Esophagus muscularis mucosa (tissue), 4 donors: ENCODE measurements at regions not wholly inside any gene's neighbourhood (a gene's known extent, or its start where the extent isn't known, plus 50 kb on each side); places are given as distances from the start of the nearest gene placed in this dataset.

Source experiments
- DNase-seq: peaks from one replicate; pipeline ENCODE4 v3.0.0-alpha.2; 2017; ENCODE audit errors: extremely low spot score
- H3K27ac ChIP-seq, 4 donors: fragments of 200-600 bp; sonication (generic); replicated peaks in 1 of 4; 1 replicate in 3 of 4; 2 replicates in 1 of 4; pipeline ENCODE4 v1.5.1; 2016 to 2019; ENCODE audit warnings: mild to moderate bottlenecking in 1 of 4
- H3K27me3 ChIP-seq, 4 donors: fragments of 200-600 bp; sonication (generic); one replicate each; pipeline versions ENCODE4 v1.5.1 to v1.6.0; 2016 to 2019
- H3K36me3 ChIP-seq, 4 donors: fragments of 200-600 bp; sonication (generic); one replicate each; pipeline ENCODE4 v1.5.1; 2016 to 2019
- H3K4me1 ChIP-seq, 4 donors: fragments of 200-600 bp; sonication (generic); one replicate each; pipeline ENCODE4 v1.5.1; 2016 to 2019
- H3K4me3 ChIP-seq, 4 donors: fragments of 200-600 bp; sonication (generic); 1 replicate in 2 of 4; 2 replicates in 2 of 4; pipeline ENCODE4 v1.5.1; 2016 to 2019; ENCODE audit warnings: mild to moderate bottlenecking in 4 of 4, moderate library complexity in 1 of 4
- H3K9me3 ChIP-seq, 4 donors: fragments of 200-600 bp; sonication (generic); 1 replicate in 3 of 4; 2 replicates in 1 of 4; pipeline ENCODE4 v1.5.1; 2016 to 2019
- EP300 ChIP-seq: sonication (generic); formaldehyde crosslinking; IDR thresholded peaks from one replicate; pipeline ENCODE4 v1.6.1; 2017; ENCODE audit warnings: antibody characterized with exemption
- POLR2A ChIP-seq: fragments of 450-650 bp; IDR thresholded peaks from one replicate; pipeline ENCODE4 v1.6.1; 2017; ENCODE audit warnings: antibody characterized with exemption, moderate library complexity, mild to moderate bottlenecking, low read depth
- POLR2AphosphoS5 ChIP-seq, 2 donors: sonication (generic); formaldehyde crosslinking; IDR thresholded peaks; one replicate each; pipeline ENCODE4 v1.6.1; 2017; ENCODE audit warnings: antibody characterized with exemption in 2 of 2
- WGBS: methylation state at CpG from one replicate; pipeline ENCODE4 v1.1.5; 2018; 5-methylcytosine and 5-hydroxymethylcytosine counted together
- intact Hi-C: fragments of 100-400 bp; cut with DNase I; formaldehyde crosslinking; loops from one replicate; pipeline ENCODE4 v1.15.1; 2023
- TF ChIP-seq, protein P1 (sequence below), 3 experiments: fragments of 200-600 bp in 2 of 3; fragments of 450-650 bp in 1 of 3; sonication (generic) in 2 of 3; IDR thresholded peaks; one replicate each; pipeline ENCODE4 v1.5.1; 2017 to 2019; ENCODE audit warnings: antibody characterized with exemption in 3 of 3, mild to moderate bottlenecking in 2 of 3, moderate library complexity in 1 of 3

DNA sequence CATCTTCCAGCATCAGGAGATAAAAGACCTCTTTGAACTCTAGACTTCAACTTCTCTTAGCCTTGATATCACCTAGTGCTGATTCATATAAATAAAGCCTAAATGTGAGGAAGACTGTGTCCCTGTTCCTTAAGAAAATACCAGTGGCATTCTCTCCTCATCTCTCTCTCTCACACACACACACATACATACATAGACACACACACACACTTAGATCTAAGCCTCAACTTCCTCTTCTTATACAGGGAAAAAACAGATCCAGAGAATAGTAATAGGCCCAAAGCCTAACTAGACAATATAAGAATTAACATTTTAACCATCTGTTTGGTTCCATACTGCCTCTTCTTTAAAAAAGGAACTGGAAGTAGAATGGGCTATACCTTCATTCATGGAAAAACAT, 195.3 kb upstream of the NR4A3 start:
- intact Hi-C loops, result no loop called here
- no peaks in the 10 kb centered on the region for H3K4me1 ChIP-seq
- TF ChIP-seq POLR2AphosphoS5 (IDR thresholded peaks at IDR 0.05) (no peak), POLR2A (no peak), EP300 (no peak)
- TF ChIP-seq, protein P1, sequence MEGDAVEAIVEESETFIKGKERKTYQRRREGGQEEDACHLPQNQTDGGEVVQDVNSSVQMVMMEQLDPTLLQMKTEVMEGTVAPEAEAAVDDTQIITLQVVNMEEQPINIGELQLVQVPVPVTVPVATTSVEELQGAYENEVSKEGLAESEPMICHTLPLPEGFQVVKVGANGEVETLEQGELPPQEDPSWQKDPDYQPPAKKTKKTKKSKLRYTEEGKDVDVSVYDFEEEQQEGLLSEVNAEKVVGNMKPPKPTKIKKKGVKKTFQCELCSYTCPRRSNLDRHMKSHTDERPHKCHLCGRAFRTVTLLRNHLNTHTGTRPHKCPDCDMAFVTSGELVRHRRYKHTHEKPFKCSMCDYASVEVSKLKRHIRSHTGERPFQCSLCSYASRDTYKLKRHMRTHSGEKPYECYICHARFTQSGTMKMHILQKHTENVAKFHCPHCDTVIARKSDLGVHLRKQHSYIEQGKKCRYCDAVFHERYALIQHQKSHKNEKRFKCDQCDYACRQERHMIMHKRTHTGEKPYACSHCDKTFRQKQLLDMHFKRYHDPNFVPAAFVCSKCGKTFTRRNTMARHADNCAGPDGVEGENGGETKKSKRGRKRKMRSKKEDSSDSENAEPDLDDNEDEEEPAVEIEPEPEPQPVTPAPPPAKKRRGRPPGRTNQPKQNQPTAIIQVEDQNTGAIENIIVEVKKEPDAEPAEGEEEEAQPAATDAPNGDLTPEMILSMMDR (IDR thresholded peaks at IDR 0.05), result no peak

DNA sequence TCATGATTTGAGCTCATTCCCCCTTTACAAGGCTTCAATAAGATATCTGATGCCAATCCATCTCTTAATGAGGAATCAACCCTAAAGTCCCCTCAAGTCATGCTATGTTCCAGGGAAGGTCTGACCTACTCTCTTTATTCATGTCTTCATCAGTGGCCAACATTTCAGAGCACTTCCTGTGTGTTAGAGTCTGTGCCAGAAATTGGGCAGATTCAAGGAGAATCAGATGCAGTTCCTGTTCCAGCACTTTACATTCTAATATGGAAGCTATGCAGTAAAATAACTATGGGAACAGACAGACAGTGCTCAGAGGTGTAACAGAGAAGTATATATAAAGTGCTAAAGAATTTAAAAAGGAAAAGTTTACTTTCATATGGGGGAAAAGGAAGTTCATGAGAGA, 193.4 kb upstream of the NR4A3 start:
- no peaks in the 10 kb centered on the region for H3K4me1 ChIP-seq
- TF ChIP-seq, protein P1 (IDR thresholded peaks at IDR 0.05), result no peak
- TF ChIP-seq EP300 (no peak), POLR2A (no peak), POLR2AphosphoS5 (IDR thresholded peaks at IDR 0.05) (no peak)
- no peaks in the 10 kb centered on the region for H3K36me3 ChIP-seq
- no peak for DNase-seq
- intact Hi-C loops, result no loop called here
- H3K27me3 ChIP-seq, result no peaks in the 10 kb centered on the region
- no peaks in the 10 kb centered on the region for H3K9me3 ChIP-seq
- no peak overlapping the region for H3K27ac ChIP-seq
- H3K4me3 ChIP-seq, result no peak overlapping the region

More for the DNA sequence above, 195.3 kb upstream of the NR4A3 start:
- Histone ChIP-seq H3K4me3 (no peak overlapping the region), H3K36me3 (no peaks in the 10 kb centered on the region), H3K27me3 (no peaks in the 10 kb centered on the region), H3K9me3 (no peaks in the 10 kb centered on the region), H3K27ac (no peak overlapping the region)
- no peak for DNase-seq

DNA sequence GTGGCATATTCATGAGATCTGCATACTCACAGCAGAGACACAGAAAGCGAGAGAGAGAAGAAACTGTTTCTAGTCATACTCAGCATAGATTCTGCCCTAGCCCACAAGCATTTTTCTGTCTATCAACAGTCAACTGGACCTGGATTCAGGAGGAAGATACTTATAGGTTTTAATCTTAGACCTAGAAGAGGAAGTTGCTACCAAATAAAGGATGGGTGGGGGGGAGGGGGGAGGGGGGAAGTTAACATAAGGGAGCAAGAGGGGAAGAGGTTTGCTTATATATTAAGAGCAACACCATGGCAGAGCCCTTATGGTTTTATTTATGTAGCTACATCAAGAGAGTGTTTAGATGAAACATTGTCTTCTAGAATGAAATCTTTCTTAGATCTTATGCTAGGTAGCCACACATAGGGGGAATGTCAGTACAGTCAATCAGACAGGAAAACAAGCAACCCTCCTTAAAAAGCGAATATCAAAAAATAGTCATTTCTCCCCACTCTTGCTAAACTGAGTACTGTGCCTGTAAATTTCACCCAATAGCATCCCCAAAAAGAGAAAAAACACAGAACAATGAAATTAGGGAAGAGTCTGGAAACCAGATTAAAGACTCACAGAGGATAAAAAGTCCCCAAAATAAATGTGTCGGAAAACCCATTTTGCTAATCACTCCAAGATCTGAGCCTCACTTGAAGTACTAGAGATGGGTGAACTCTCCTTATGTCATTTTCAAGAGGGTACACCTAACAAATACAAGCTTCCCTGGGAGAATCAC, 192.7 kb upstream of the NR4A3 start:
- WGBS, result 89% methylated on average over 3 of the region's 3 CpGs
- TF ChIP-seq POLR2AphosphoS5 (IDR thresholded peaks at IDR 0.05) (no peak), POLR2A (no peak), EP300 (no peak)
- TF ChIP-seq, protein P1 (IDR thresholded peaks at IDR 0.05), result no peak
- intact Hi-C loops, result no loop called here

DNA sequence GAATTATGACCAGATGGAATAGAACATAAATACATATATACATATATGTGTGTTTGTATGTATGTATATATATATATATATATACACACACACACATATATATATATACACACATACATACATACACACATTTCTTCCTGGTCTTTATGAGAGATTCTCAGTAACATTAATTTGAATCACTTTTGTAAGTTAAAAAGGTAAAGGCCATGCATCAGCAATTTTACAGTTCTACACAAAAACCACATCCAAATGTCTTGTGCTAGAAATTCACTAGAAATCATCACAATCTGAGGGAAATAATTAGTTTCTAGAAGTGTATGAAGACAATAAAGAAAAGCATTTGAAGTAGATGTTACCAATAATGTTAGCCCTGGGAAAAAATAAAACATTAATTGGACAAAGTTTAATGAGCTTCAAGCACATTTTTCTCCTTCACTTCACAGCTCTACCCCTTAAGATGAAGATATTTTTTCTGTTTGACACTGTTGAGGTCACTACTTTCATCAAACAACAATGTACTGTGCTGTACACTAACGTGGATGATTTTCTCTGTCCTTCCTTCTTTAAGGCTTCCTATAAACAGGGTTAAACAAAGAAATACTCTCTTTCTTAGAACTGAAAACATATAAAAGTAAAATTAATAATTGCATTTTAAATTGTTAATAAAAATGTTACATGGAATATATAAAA, 189.2 kb upstream of the NR4A3 start:
- TF ChIP-seq EP300 (no peak), POLR2AphosphoS5 (IDR thresholded peaks at IDR 0.05) (no peak), POLR2A (no peak)
- TF ChIP-seq, protein P1 (IDR thresholded peaks at IDR 0.05), result no peak
- 65% methylated on average over 1 of the region's 1 CpG for WGBS
- no peak for DNase-seq
- Histone ChIP-seq H3K9me3 (no peaks in the 10 kb centered on the region), H3K36me3 (no peaks in the 10 kb centered on the region), H3K4me1 (no peaks in the 10 kb centered on the region), H3K27ac (no peak overlapping the region), H3K4me3 (no peak overlapping the region), H3K27me3 (no peaks in the 10 kb centered on the region)
- intact Hi-C loops, result no loop called here

More for the DNA sequence above, 192.7 kb upstream of the NR4A3 start:
- DNase-seq, result no peak
- H3K4me1 ChIP-seq, result no peaks in the 10 kb centered on the region
- no peak overlapping the region for H3K27ac ChIP-seq
- no peaks in the 10 kb centered on the region for H3K36me3 ChIP-seq
- H3K4me3 ChIP-seq, result no peak overlapping the region
- no peaks in the 10 kb centered on the region for H3K9me3 ChIP-seq
- H3K27me3 ChIP-seq, result no peaks in the 10 kb centered on the region
